ENCODE measurements at regions not wholly inside any gene's neighbourhood (a gene's known extent, or its start where the extent isn't known, plus 50 kb on each side); places are given as distances from the start of the nearest gene placed in this dataset.

DNA sequence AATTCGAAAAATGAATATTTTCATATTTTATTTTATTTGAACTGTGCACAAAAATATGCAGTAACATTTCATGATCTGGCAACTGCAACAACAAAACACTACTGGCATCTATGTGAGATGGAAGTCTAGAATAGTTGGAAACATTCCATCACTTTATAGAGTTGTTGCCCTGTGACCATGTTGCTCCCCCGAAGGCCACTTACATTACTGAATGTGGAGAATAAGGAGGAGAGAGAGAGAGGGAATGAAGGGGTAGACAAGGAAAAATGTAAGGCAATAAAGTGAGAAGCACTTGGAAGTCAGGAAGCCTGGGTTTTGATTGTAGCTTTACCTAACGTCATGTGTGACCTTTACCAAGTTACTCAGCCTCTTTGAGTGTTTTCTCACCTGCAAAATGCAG, 437.2 kb upstream of the EDIL3 start:
- TF ChIP-seq EZH2 (IDR thresholded peaks at IDR 0.05; ENCODE audit: low read depth, low read length, severe bottlenecking) (no peak), CTCF (IDR thresholded peaks at IDR 0.05; ENCODE audit: control extremely low read depth in 1 of 3, insufficient read depth in 1 of 3, low read depth in 1 of 3, low read length in 3 of 3) (peak in 1 of 3 experiments; percentile 17; a peak in 1 of 4 replicates), CEBPB (IDR thresholded peaks at IDR 0.05; ENCODE audit: low read depth, low read length) (no peak), SUZ12 (IDR thresholded peaks at IDR 0.05; ENCODE audit: low read length) (no peak), JUND (IDR thresholded peaks at IDR 0.05; ENCODE audit: low read length) (no peak), TAF1 (IDR thresholded peaks at IDR 0.05; ENCODE audit: low read depth, low read length) (no peak), EP300 (IDR thresholded peaks at IDR 0.05; ENCODE audit: borderline replicate concordance in 1 of 2, low read depth in 2 of 2, low read length in 2 of 2) (no peak), SP1 (IDR thresholded peaks at IDR 0.05; ENCODE audit: low read depth, low read length) (no peak), CREB1 (IDR thresholded peaks at IDR 0.05) (no peak), BRCA1 (IDR thresholded peaks at IDR 0.05; ENCODE audit: low read depth, low read length) (no peak)

Data from H1 (cell line).